Stimulated activated CD8-positive, alpha-beta memory T cell treated with anti-CD3 and anti-CD28 coated beads, Interleukin-7, amount 100 ng/mL, for 1 hour (primary cell): ENCODE measurements at regions not wholly inside any gene's neighbourhood (a gene's known extent, or its start where the extent isn't known, plus 50 kb on each side); places are given as distances from the start of the nearest gene placed in this dataset.

Experiments
- DNase-seq, 2 donors: peaks; one replicate each; pipeline ENCODE4 v3.0.0-alpha.2; 2020; ENCODE audit warnings: low read depth in 2 of 2

- DNase-seq = no peak
Observed at GRCh38 chr14:65281991-65282895, 130.3 kb upstream of the FUT8 start.

GRCh38 chr14:65282896-65283253, 129.7 kb upstream of the FUT8 start:
- DNase-seq = no peak

- DNase-seq = no peak
Observed at GRCh38 chr14:65286443-65286842, 126.1 kb upstream of the FUT8 start.

GRCh38 chr14:65287264-65288131, 125.0 kb upstream of the FUT8 start:
- peak; percentile 16 to 23 for DNase-seq

- DNase-seq = no peak
Observed at GRCh38 chr14:65290830-65291229, 121.7 kb upstream of the FUT8 start.

GRCh38 chr14:65291531-65291930, 121.0 kb upstream of the FUT8 start:
- no peak for DNase-seq

GRCh38 chr14:65294816-65295215, 117.7 kb upstream of the FUT8 start:
- no peak for DNase-seq

- DNase-seq = no peak
Observed at GRCh38 chr14:65296402-65296801, 116.1 kb upstream of the FUT8 start.

GRCh38 chr14:65296876-65297275, 115.7 kb upstream of the FUT8 start:
- DNase-seq = no peak

GRCh38 chr14:65297744-65298143, 114.8 kb upstream of the FUT8 start:
- no peak for DNase-seq

GRCh38 chr14:65299826-65300225, 112.7 kb upstream of the FUT8 start:
- no peak for DNase-seq

GRCh38 chr14:65301862-65302539, 110.5 kb upstream of the FUT8 start:
- DNase-seq = no peak

GRCh38 chr14:65302571-65303189, 109.8 kb upstream of the FUT8 start:
- DNase-seq = no peak

GRCh38 chr14:65303190-65303898, 109.2 kb upstream of the FUT8 start:
- no peak for DNase-seq

- no peak for DNase-seq
Observed at GRCh38 chr14:65303899-65304222, 108.7 kb upstream of the FUT8 start.

GRCh38 chr14:65304239-65304638, 108.3 kb upstream of the FUT8 start:
- no peak for DNase-seq

GRCh38 chr14:65304963-65305362, 107.6 kb upstream of the FUT8 start:
- no peak for DNase-seq

GRCh38 chr14:65308536-65308935, 104.0 kb upstream of the FUT8 start:
- DNase-seq = no peak

- DNase-seq = no peak
Observed at GRCh38 chr14:65310568-65310967, 102.0 kb upstream of the FUT8 start.

- no peak for DNase-seq
Observed at GRCh38 chr14:65312859-65313258, 99.7 kb upstream of the FUT8 start.
